Kidney tubule cell (primary cell): ENCODE measurements at regions not wholly inside any gene's neighbourhood (a gene's known extent, or its start where the extent isn't known, plus 50 kb on each side); places are given as distances from the start of the nearest gene placed in this dataset.

Experiments
- DNase-seq: peaks from one replicate; pipeline ENCODE4 v3.0.0-alpha.2; 2018; ENCODE audit warnings: low spot score

GRCh38 chr6:29999416-29999815, 57.1 kb downstream of the HLA-A start:
- no peak for DNase-seq

DNA sequence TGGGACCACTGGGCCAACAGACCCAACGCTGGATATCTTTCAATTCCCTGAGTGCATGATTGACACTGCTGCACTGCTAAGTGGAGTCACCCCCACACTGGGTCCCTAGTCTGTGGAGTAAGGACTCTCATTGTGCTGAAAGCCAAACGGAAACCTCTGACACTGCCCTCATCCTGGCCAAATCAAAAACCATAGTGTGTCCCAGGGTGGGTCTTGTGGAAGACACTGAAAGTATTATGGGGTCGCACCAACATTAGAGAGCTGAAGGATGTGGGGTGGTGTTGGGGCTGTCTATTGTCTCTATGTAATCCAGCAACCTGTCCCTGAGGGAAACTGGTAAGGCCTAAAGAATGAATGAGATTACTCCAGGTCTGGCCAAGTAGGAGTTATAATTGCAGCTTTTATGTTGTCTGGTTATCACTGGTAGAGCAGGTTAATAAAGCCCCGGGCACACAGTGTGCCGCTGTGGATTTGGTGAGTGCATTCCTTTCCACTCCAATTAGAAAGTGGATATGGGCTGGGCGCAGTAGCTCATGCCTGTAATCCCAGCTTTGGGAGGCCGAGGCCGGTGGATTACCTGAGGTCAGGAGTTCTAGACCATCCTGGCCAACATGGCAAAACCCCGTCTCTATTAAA, 57.9 kb downstream of the HLA-A start:
- DNase-seq: no peak

- DNase-seq: peak; percentile 30
Observed at GRCh38 chr6:30002871-30003270, 58.2 kb upstream of the POLR1H start.

DNA sequence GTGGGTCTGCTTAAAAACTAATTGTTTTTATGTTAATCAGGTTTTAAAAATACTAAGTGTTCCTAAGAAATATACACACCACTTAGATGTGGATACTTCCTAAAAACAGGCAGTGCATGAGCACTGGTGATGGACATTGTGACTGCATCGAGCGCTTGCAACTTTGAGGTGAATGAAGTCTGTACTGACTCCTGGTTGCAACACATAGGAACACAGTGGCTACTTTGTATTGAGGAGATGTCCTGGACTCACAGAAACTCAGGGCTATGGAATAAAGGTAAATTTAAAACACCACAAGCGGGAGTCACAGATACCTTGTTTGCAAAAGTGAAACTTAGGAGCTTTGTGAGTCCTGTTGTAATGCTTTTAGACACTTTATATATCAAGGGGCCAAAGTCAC, 55.6 kb upstream of the POLR1H start:
- DNase-seq: no peak

DNA sequence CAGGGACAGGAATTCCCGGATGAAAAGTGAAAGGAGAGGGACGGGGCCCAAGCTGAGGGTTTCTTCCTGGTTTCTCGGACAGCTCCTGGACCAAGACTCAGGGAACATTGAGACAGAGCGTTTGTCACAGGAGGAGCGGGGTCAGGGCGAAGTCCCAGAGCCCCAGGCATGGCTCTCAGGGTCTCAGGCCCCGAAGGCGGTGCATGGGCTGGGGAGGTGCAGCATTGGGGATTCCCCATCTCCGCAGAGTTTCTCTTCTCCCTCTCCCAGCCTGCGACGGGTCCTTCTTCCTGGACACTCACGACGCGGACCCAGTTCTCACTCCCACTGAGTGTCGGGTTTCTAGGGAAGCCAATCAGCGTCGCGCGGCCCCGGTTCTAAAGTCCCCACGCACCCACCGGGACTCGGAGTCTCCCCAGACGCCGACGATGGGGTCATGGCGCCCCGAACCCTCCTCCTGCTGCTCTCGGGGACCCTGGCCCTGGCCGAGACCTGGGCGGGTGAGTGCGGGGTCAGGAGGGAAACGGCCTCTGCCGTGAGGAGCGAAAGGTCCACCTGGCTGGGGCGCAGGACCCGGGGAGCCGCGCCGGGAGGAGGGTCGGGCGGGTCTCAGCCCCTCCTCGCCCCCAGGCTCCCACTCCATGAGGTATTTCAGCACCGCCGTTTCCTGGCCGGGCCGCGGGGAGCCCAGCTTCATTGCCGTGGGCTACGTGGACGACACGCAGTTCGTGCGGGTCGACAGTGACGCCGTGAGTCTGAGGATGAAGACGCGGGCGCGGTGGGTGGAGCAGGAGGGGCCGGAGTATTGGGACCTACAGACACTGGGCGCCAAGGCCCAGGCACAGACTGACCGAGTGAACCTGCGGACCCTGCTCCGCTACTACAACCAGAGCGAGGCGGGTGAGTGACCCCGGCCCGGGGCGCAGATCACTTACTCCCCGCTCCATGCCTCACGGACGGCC, 54.6 kb upstream of the POLR1H start:
- DNase-seq: peak; percentile 25

- no peak for DNase-seq
Observed at GRCh38 chr6:30007132-30007764, 53.8 kb upstream of the POLR1H start.

DNA sequence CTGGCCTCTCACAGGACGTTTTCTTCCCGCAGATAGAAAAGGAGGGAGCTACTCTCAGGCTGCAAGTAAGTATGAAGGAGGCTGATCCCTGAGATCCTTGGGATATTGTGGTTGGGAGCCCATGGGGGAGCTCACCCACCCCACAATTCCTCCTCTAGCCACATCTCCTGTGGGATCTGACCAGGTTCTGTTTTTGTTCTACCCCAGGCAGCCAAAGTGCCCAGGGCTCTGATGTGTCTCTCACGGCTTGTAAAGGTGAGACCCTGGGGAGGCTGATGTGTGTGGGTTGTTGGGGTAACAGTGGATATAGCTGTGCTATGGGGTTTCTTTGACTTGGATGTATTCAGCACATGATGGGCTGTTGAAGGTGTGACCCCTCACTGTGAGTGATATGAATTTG, 52.0 kb upstream of the POLR1H start:
- no peak for DNase-seq
